ENCODE measurements at regions not wholly inside any gene's neighbourhood (a gene's known extent, or its start where the extent isn't known, plus 50 kb on each side); places are given as distances from the start of the nearest gene placed in this dataset.

- TF ChIP-seq CTCF (conservative IDR thresholded peaks at IDR 0.05) (no peak), EZH2 (IDR thresholded peaks at IDR 0.05; ENCODE audit: low read depth) (no peak)
- Histone ChIP-seq H3K79me2 (ENCODE audit: low read depth) (no peaks in the 10 kb centered on the region), H3K9me3 (ENCODE audit: insufficient read depth, low read depth) (peaks cover 9% of the 10 kb centered on the region), H3K9me2 (ENCODE audit: insufficient read depth) (no peaks in the 10 kb centered on the region), H3K27ac (no peak overlapping the region), H3K4me2 (no peak overlapping the region), H3K4me1 (replicated peaks; ENCODE audit: insufficient read depth) (0 out of 2 replicates have a peak, but pooled peaks cover 3% of the 10 kb centered on the region), H4K20me1 (ENCODE audit: insufficient read depth) (no peaks in the 10 kb centered on the region), H3K36me3 (ENCODE audit: low read depth) (no peaks in the 10 kb centered on the region), H3K4me3 (no peak overlapping the region), H3F3A (ENCODE audit: insufficient read depth, low read depth) (no peaks in the 10 kb centered on the region), H2AFZ (0 out of 2 replicates have a peak overlapping the region, but pooled peaks have one; percentile 31), H3K27me3 (ENCODE audit: insufficient read depth, low read depth) (no peaks in the 10 kb centered on the region)
- DNase-seq = peak in 1 of 2 experiments; percentile 50
- BruUV-seq (replicated peaks) = no TSS peak
- CTCF ChIA-PET = no interaction called here
- intact Hi-C loops (cut with micrococcal nuclease; ENCODE audit: unreplicated experiment) = no loop called here
- POLR2A ChIA-PET (ENCODE audit: unreplicated experiment) = interaction anchor here (0.6 kb wide), 3 partner anchors 353 to 382 kb away, joined by 3 to 12 read pairs (median 5); no protein-coding TSS in a partner anchor
Observed at GRCh38 chr12:88934163-88934747, 354.0 kb upstream of the KITLG start.

GRCh38 chr12:88932457-88932856 is 352.2 kb upstream of the KITLG start:
- no peaks in the 10 kb centered on the region for H4K20me1 ChIP-seq (ENCODE audit: insufficient read depth)
- H3K27ac ChIP-seq = no peak overlapping the region
- no peaks in the 10 kb centered on the region for H3F3A ChIP-seq (ENCODE audit: insufficient read depth, low read depth)
- POLR2A ChIA-PET (ENCODE audit: unreplicated experiment) = no interaction called here
- H3K36me3 ChIP-seq (ENCODE audit: low read depth) = no peaks in the 10 kb centered on the region
- no peak overlapping the region for H3K4me3 ChIP-seq
- no peaks in the 10 kb centered on the region for H3K27me3 ChIP-seq (ENCODE audit: insufficient read depth, low read depth)
- H3K9me2 ChIP-seq (ENCODE audit: insufficient read depth) = no peaks in the 10 kb centered on the region
- no peak overlapping the region for H2AFZ ChIP-seq
- intact Hi-C loops (cut with micrococcal nuclease; ENCODE audit: unreplicated experiment) = no loop called here
- H3K4me1 ChIP-seq (replicated peaks; ENCODE audit: insufficient read depth) = 0 out of 2 replicates have a peak, but pooled peaks cover 3% of the 10 kb centered on the region
- no peak for DNase-seq
- H3K79me2 ChIP-seq (ENCODE audit: low read depth) = no peaks in the 10 kb centered on the region
- no peak overlapping the region for H3K4me2 ChIP-seq
- H3K9me3 ChIP-seq (ENCODE audit: insufficient read depth, low read depth) = peaks cover 9% of the 10 kb centered on the region
- TF ChIP-seq CTCF (conservative IDR thresholded peaks at IDR 0.05) (no peak), EZH2 (IDR thresholded peaks at IDR 0.05; ENCODE audit: low read depth) (no peak)
- CTCF ChIA-PET = interaction anchor here (0.6 kb wide), 1 partner anchor 62 kb away, joined by 3 read pairs; no protein-coding TSS in a partner anchor
- BruUV-seq (replicated peaks) = no TSS peak

- no peak for DNase-seq
- no peaks in the 10 kb centered on the region for H4K20me1 ChIP-seq (ENCODE audit: insufficient read depth)
- no peaks in the 10 kb centered on the region for H3K79me2 ChIP-seq (ENCODE audit: low read depth)
- H3K4me1 ChIP-seq (replicated peaks; ENCODE audit: insufficient read depth) = peaks cover 10% of the 10 kb centered on the region
- ChIA-PET POLR2A (ENCODE audit: unreplicated experiment) (interaction anchor here (0.6 kb wide), 1 partner anchor 632 kb away, joined by 6 read pairs; no protein-coding TSS in a partner anchor), CTCF (no interaction called here)
- intact Hi-C loops (cut with micrococcal nuclease; ENCODE audit: unreplicated experiment) = no loop called here
- H3K4me2 ChIP-seq = no peak overlapping the region
- H3F3A ChIP-seq (ENCODE audit: insufficient read depth, low read depth) = peaks cover 2% of the 10 kb centered on the region; the same call in 1 of the 2 replicates
- no peaks in the 10 kb centered on the region for H3K27me3 ChIP-seq (ENCODE audit: insufficient read depth, low read depth)
- no TSS peak for BruUV-seq (replicated peaks)
- no peaks in the 10 kb centered on the region for H3K9me2 ChIP-seq (ENCODE audit: insufficient read depth)
- no peak overlapping the region for H2AFZ ChIP-seq
- no peaks in the 10 kb centered on the region for H3K36me3 ChIP-seq (ENCODE audit: low read depth)
- H3K4me3 ChIP-seq = no peak overlapping the region
- peaks cover 9% of the 10 kb centered on the region for H3K9me3 ChIP-seq (ENCODE audit: insufficient read depth, low read depth)
- TF ChIP-seq CTCF (conservative IDR thresholded peaks at IDR 0.05) (no peak), EZH2 (IDR thresholded peaks at IDR 0.05; ENCODE audit: low read depth) (no peak)
- no peak overlapping the region for H3K27ac ChIP-seq
Observed at GRCh38 chr12:88931598-88931997, 351.3 kb upstream of the KITLG start.
